CD4-positive, alpha-beta T cell (primary cell): ENCODE measurements at regions not wholly inside any gene's neighbourhood (a gene's known extent, or its start where the extent isn't known, plus 50 kb on each side); places are given as distances from the start of the nearest gene placed in this dataset.

Experiments
- ATAC-seq: fragments of 200-7000 bp; cut with Tn5 transposase; one replicate; pipeline ENCODE4 v1.10.0; 2022; ENCODE audit warnings: mild to moderate bottlenecking; ENCODE audit not compliant: poor library complexity
- CTCF ChIA-PET: fragments of 350-600 bp; sonication (Branson Sonifier 250); formaldehyde crosslinking; loops from one replicate; lab custom pipeline; 2021; ENCODE audit warnings: antibody characterized with exemption, inconsistent platforms; lab: Charles Lee
- POLR2A ChIA-PET: fragments of 350-600 bp; sonication (Branson Sonifier 250); formaldehyde crosslinking; loops from one replicate; lab custom pipeline; 2021; ENCODE audit warnings: antibody characterized with exemption, inconsistent platforms; lab: Charles Lee
- DNase-seq, 14 experiments: peaks; one replicate each; pipeline ENCODE4 v3.0.0-alpha.2; 2013 to 2020; ENCODE audit warnings: mixed read lengths in 2 of 14
- H3K27ac ChIP-seq, 2 donors: one replicate each; pipeline versions ENCODE4 v1.5.1 to v1.7.0; 2013; ENCODE audit warnings: low read length in 2 of 2, low read depth in 1 of 2, mild to moderate bottlenecking in 1 of 2
- H3K27me3 ChIP-seq, 2 experiments: 1 replicate in 1 of 2; 2 replicates in 1 of 2; pipeline versions ENCODE4 v1.6.1 to v1.7.0; 2013; ENCODE audit warnings: low read length in 2 of 2, control low read depth in 1 of 2, mild to moderate bottlenecking in 1 of 2, moderate library complexity in 1 of 2; ENCODE audit not compliant: insufficient read depth in 2 of 2, control insufficient read depth in 1 of 2
- H3K36me3 ChIP-seq: one replicate; pipeline ENCODE4 v1.6.1; 2013; ENCODE audit warnings: low read length, control low read depth; ENCODE audit not compliant: insufficient read depth
- H3K4me1 ChIP-seq: one replicate; pipeline ENCODE4 v1.6.1; 2013; ENCODE audit warnings: low read length, control low read depth; ENCODE audit not compliant: insufficient read depth
- H3K4me3 ChIP-seq: one replicate; pipeline ENCODE4 v1.5.1; 2013; ENCODE audit warnings: mild to moderate bottlenecking, low read length, moderate library complexity
- H3K9me3 ChIP-seq, 2 experiments: 1 replicate in 1 of 2; 2 replicates in 1 of 2; pipeline versions ENCODE4 v1.6.1 to v1.7.0; 2013; ENCODE audit warnings: low read length in 2 of 2, mild to moderate bottlenecking in 2 of 2, control low read depth in 1 of 2, moderate library complexity in 1 of 2; ENCODE audit not compliant: control insufficient read depth in 1 of 2, insufficient read depth in 1 of 2
- H3K27ac Mint-ChIP-seq: one replicate; pipeline ENCODE4 v1.8.0; 2020; ENCODE audit warnings: mixed read lengths
- H3K27me3 Mint-ChIP-seq: one replicate; pipeline ENCODE4 v1.8.0; 2021; ENCODE audit warnings: mixed read lengths
- H3K36me3 Mint-ChIP-seq: one replicate; pipeline ENCODE4 v1.8.0; 2021; ENCODE audit warnings: low read depth, mixed read lengths
- H3K4me1 Mint-ChIP-seq: one replicate; pipeline ENCODE4 v1.8.0; 2021; ENCODE audit warnings: low read depth, mixed read lengths
- H3K4me3 Mint-ChIP-seq: one replicate; pipeline ENCODE4 v1.8.0; 2020; ENCODE audit warnings: mild to moderate bottlenecking, mixed read lengths
- H3K9me3 Mint-ChIP-seq: one replicate; pipeline ENCODE4 v1.8.0; 2020; ENCODE audit warnings: mixed read lengths
- CTCF ChIP-seq: fragments of 200-600 bp; IDR thresholded peaks from one replicate; pipeline ENCODE4 v1.8.0; 2022; ENCODE audit warnings: antibody characterized with exemption, mild to moderate bottlenecking
- intact Hi-C, 2 experiments: fragments of 100-400 bp; cut with DNase I in 1 of 2; cut with micrococcal nuclease in 1 of 2; formaldehyde crosslinking; loops; one replicate each; pipeline versions ENCODE4 v1.15.1 to v1.9.0; 2023 to 2025; cut with DNase I, micrococcal nuclease

GRCh38 chr1:78254517-78254916 is 208.8 kb downstream of the GIPC2 start:
- POLR2A ChIA-PET: no interaction called here
- no peak overlapping the region for H3K27ac Mint-ChIP-seq
- no peaks in the 10 kb centered on the region for H3K9me3 Mint-ChIP-seq
- H3K4me3 Mint-ChIP-seq: no peak overlapping the region
- peaks cover 7% of the 10 kb centered on the region for H3K27me3 Mint-ChIP-seq
- Histone ChIP-seq H3K4me3 (no peak overlapping the region), H3K27ac (no peak overlapping the region), H3K9me3 (no peaks in the 10 kb centered on the region), H3K36me3 (no peaks in the 10 kb centered on the region), H3K4me1 (no peaks in the 10 kb centered on the region), H3K27me3 (no peaks in the 10 kb centered on the region)
- ATAC-seq (no peak), DNase-seq (no peak)
- H3K36me3 Mint-ChIP-seq: no peaks in the 10 kb centered on the region
- H3K4me1 Mint-ChIP-seq: no peaks in the 10 kb centered on the region
- intact Hi-C loops: no loop called here
- TF ChIP-seq CTCF: no peak
- CTCF ChIA-PET: no interaction called here

- no peak for ATAC-seq
- CTCF ChIA-PET: no interaction called here
Observed at GRCh38 chr1:78255383-78255782, 209.6 kb downstream of the GIPC2 start.

GRCh38 chr1:78255846-78256245 is 210.1 kb downstream of the GIPC2 start:
- POLR2A ChIA-PET: no interaction called here
- Mint-ChIP-seq H3K27ac (no peak overlapping the region), H3K27me3 (peaks cover 7% of the 10 kb centered on the region), H3K4me1 (no peaks in the 10 kb centered on the region), H3K4me3 (no peak overlapping the region), H3K9me3 (no peaks in the 10 kb centered on the region), H3K36me3 (no peaks in the 10 kb centered on the region)
- no peak for TF ChIP-seq CTCF
- H3K36me3 ChIP-seq: no peaks in the 10 kb centered on the region
- CTCF ChIA-PET: no interaction called here
- no peaks in the 10 kb centered on the region for H3K4me1 ChIP-seq
- no peaks in the 10 kb centered on the region for H3K27me3 ChIP-seq
- ATAC-seq (no peak), DNase-seq (no peak)
- no peak overlapping the region for H3K4me3 ChIP-seq
- no peaks in the 10 kb centered on the region for H3K9me3 ChIP-seq
- no peak overlapping the region for H3K27ac ChIP-seq
- intact Hi-C loops: no loop called here

More at GRCh38 chr1:78255383-78255782, 209.6 kb downstream of the GIPC2 start:
- DNase-seq: no peak
- H3K27me3 ChIP-seq: no peaks in the 10 kb centered on the region
- Mint-ChIP-seq H3K4me3 (no peak overlapping the region), H3K4me1 (no peaks in the 10 kb centered on the region), H3K9me3 (no peaks in the 10 kb centered on the region), H3K27me3 (peaks cover 7% of the 10 kb centered on the region), H3K36me3 (no peaks in the 10 kb centered on the region), H3K27ac (no peak overlapping the region)
- no peak overlapping the region for H3K4me3 ChIP-seq
- no peaks in the 10 kb centered on the region for H3K36me3 ChIP-seq
- intact Hi-C loops: no loop called here
- TF ChIP-seq CTCF: no peak
- H3K9me3 ChIP-seq: no peaks in the 10 kb centered on the region
- POLR2A ChIA-PET: no interaction called here
- no peak overlapping the region for H3K27ac ChIP-seq
- H3K4me1 ChIP-seq: no peaks in the 10 kb centered on the region
